HEK293 (cell line): ENCODE measurements at regions not wholly inside any gene's neighbourhood (a gene's known extent, or its start where the extent isn't known, plus 50 kb on each side); places are given as distances from the start of the nearest gene placed in this dataset.

ENCODE experiments used
- CTCF ChIA-PET: fragments of 350-600 bp; formaldehyde crosslinking; extraction: SDS; loops from one replicate; lab custom pipeline; 2021; ENCODE audit warnings: antibody characterized with exemption; lab: Yijun Ruan, JAX
- POLR2A ChIA-PET: fragments of 300-600 bp; formaldehyde crosslinking; extraction: SDS; loops from one replicate; lab custom pipeline; 2020; ENCODE audit warnings: antibody characterized with exemption, inconsistent platforms; lab: Yijun Ruan, JAX
- H3K27ac ChIP-seq: fragments of 200-500 bp; sonication (Bioruptor generic); 2 replicates; pipeline ENCODE4 v1.5.1; 2014; ENCODE audit warnings: low read depth, low read length, control low read depth, inconsistent platforms; ENCODE audit errors: extremely low read depth
- H3K36me3 ChIP-seq, 2 experiments: fragments of 200-500 bp in 1 of 2; sonication (Bioruptor generic) in 1 of 2; 1 replicate in 1 of 2; 2 replicates in 1 of 2; pipeline ENCODE4 v1.5.1; 2014 to 2017; ENCODE audit warnings: inconsistent platforms in 2 of 2, low read length in 2 of 2; ENCODE audit not compliant: control insufficient read depth in 2 of 2, insufficient read depth in 1 of 2
- H3K4me1 ChIP-seq: fragments of 200-500 bp; sonication (Bioruptor generic); 2 replicates; pipeline ENCODE4 v1.5.1; 2014; ENCODE audit warnings: mild to moderate bottlenecking, low read length, inconsistent platforms; ENCODE audit not compliant: control insufficient read depth, insufficient read depth
- H3K4me3 ChIP-seq: 2 replicates; pipeline ENCODE4 v1.5.1; 2011; ENCODE audit warnings: low read depth, mild to moderate bottlenecking, control low read depth, low read length, moderate library complexity
- H3K9me3 ChIP-seq: fragments of 200-500 bp; sonication (Bioruptor generic); 2 replicates; pipeline ENCODE4 v1.5.1; 2014; ENCODE audit warnings: low read depth, low read length, inconsistent platforms; ENCODE audit not compliant: control insufficient read depth, insufficient read depth
- ATF2 ChIP-seq: fragments of 450-650 bp; formaldehyde crosslinking; IDR thresholded peaks from 2 replicates; pipeline ENCODE4 v1.5.1; 2016; ENCODE audit warnings: missing biosample characterization, missing genetic modification characterization, low read depth
- FEZF1 ChIP-seq: fragments of 450-650 bp; formaldehyde crosslinking; IDR thresholded peaks from 2 replicates; pipeline ENCODE4 v1.5.1; 2016; ENCODE audit warnings: missing biosample characterization, missing genetic modification characterization
- GLIS1 ChIP-seq: fragments of 450-650 bp; formaldehyde crosslinking; IDR thresholded peaks from 2 replicates; pipeline ENCODE4 v1.5.1; 2016; ENCODE audit warnings: missing biosample characterization, missing genetic modification characterization
- HOXC10 ChIP-seq: sonication (generic); formaldehyde crosslinking; IDR thresholded peaks from 2 replicates; pipeline ENCODE4 v1.8.1; 2023; ENCODE audit warnings: mild to moderate bottlenecking, missing genetic modification reagents
- SCRT1 ChIP-seq: fragments of 450-650 bp; formaldehyde crosslinking; IDR thresholded peaks from 2 replicates; pipeline ENCODE4 v1.5.1; 2016; ENCODE audit warnings: missing biosample characterization, missing genetic modification characterization, borderline replicate concordance
- SP7 ChIP-seq: fragments of 450-650 bp; formaldehyde crosslinking; IDR thresholded peaks from 2 replicates; pipeline ENCODE4 v1.5.1; 2016; ENCODE audit warnings: missing biosample characterization, missing genetic modification characterization
- YY1 ChIP-seq: fragments of 450-650 bp; formaldehyde crosslinking; IDR thresholded peaks from 2 replicates; pipeline ENCODE4 v1.5.1; 2018; ENCODE audit warnings: missing biosample characterization, missing genetic modification characterization
- ZBTB17 ChIP-seq: fragments of 450-650 bp; formaldehyde crosslinking; IDR thresholded peaks from 2 replicates; pipeline ENCODE4 v1.5.1; 2016; ENCODE audit warnings: missing biosample characterization, missing genetic modification characterization
- ZBTB7A ChIP-seq: fragments of 450-650 bp; formaldehyde crosslinking; IDR thresholded peaks from 2 replicates; pipeline ENCODE4 v1.5.1; 2016; ENCODE audit warnings: low read depth, missing biosample characterization, missing genetic modification characterization
- ZEB2 ChIP-seq: fragments of 450-650 bp; formaldehyde crosslinking; IDR thresholded peaks from 2 replicates; pipeline ENCODE4 v1.5.1; 2016; ENCODE audit warnings: missing biosample characterization, missing genetic modification characterization
- ZNF140 ChIP-seq: fragments of 450-650 bp; formaldehyde crosslinking; IDR thresholded peaks from 2 replicates; pipeline ENCODE4 v1.5.1; 2016; ENCODE audit warnings: missing biosample characterization, missing genetic modification characterization
- ZNF174 ChIP-seq: fragments of 450-650 bp; formaldehyde crosslinking; IDR thresholded peaks from 2 replicates; pipeline ENCODE4 v1.5.0; 2017; ENCODE audit warnings: missing biosample characterization, mild to moderate bottlenecking, missing genetic modification characterization
- ZNF248 ChIP-seq: fragments of 450-650 bp; formaldehyde crosslinking; IDR thresholded peaks from 2 replicates; pipeline ENCODE4 v1.5.1; 2017; ENCODE audit warnings: missing biosample characterization, missing genetic modification characterization
- ZNF280C ChIP-seq: fragments of 450-650 bp; formaldehyde crosslinking; IDR thresholded peaks from 2 replicates; pipeline ENCODE4 v1.5.1; 2016; ENCODE audit warnings: missing biosample characterization, missing genetic modification characterization
- ZNF280D ChIP-seq: fragments of 450-650 bp; formaldehyde crosslinking; IDR thresholded peaks from 2 replicates; pipeline ENCODE4 v1.5.1; 2016; ENCODE audit warnings: missing biosample characterization, missing genetic modification characterization
- ZNF302 ChIP-seq: fragments of 450-650 bp; formaldehyde crosslinking; IDR thresholded peaks from 2 replicates; pipeline ENCODE4 v1.5.1; 2016; ENCODE audit warnings: missing biosample characterization, missing genetic modification characterization, low read depth
- ZNF311 ChIP-seq: fragments of 450-650 bp; formaldehyde crosslinking; IDR thresholded peaks from 2 replicates; pipeline ENCODE4 v1.5.1; 2017; ENCODE audit warnings: missing biosample characterization, missing genetic modification characterization, borderline replicate concordance
- ZNF433 ChIP-seq: fragments of 450-650 bp; formaldehyde crosslinking; IDR thresholded peaks from 2 replicates; pipeline ENCODE4 v1.5.1; 2016; ENCODE audit warnings: missing biosample characterization, missing genetic modification characterization, low read depth
- ZNF488 ChIP-seq: fragments of 450-650 bp; formaldehyde crosslinking; IDR thresholded peaks from 2 replicates; pipeline ENCODE4 v1.5.1; 2016; ENCODE audit warnings: missing biosample characterization, missing genetic modification characterization
- ZNF629 ChIP-seq: fragments of 450-650 bp; formaldehyde crosslinking; IDR thresholded peaks from 2 replicates; pipeline ENCODE4 v1.5.1; 2017; ENCODE audit warnings: missing biosample characterization, missing genetic modification characterization
- ZNF664 ChIP-seq: fragments of 450-650 bp; formaldehyde crosslinking; IDR thresholded peaks from 2 replicates; pipeline ENCODE4 v1.5.1; 2016; ENCODE audit warnings: missing biosample characterization, missing genetic modification characterization
- ZNF707 ChIP-seq: fragments of 450-650 bp; formaldehyde crosslinking; IDR thresholded peaks from 2 replicates; pipeline ENCODE4 v1.5.1; 2016; ENCODE audit warnings: missing biosample characterization, missing genetic modification characterization
- ZNF768 ChIP-seq: fragments of 450-650 bp; formaldehyde crosslinking; IDR thresholded peaks from 2 replicates; pipeline ENCODE4 v1.5.1; 2018; ENCODE audit warnings: missing biosample characterization, mild to moderate bottlenecking, missing genetic modification characterization
- ZNF792 ChIP-seq: fragments of 450-650 bp; formaldehyde crosslinking; IDR thresholded peaks from 2 replicates; pipeline ENCODE4 v1.5.1; 2016; ENCODE audit warnings: missing biosample characterization, missing genetic modification characterization
- ZSCAN30 ChIP-seq: fragments of 450-650 bp; IDR thresholded peaks from 2 replicates; pipeline ENCODE4 v1.5.1; 2018; ENCODE audit warnings: missing biosample characterization, mild to moderate bottlenecking, missing genetic modification characterization, moderate library complexity

GRCh38 chr15:98177966-98178592 is 217.6 kb downstream of the ARRDC4 start (continued):
- no peak for TF ChIP-seq ZNF488 (tag by site-specific recombination)
- TF ChIP-seq ATF2 (tag by site-specific recombination) = no peak
- no peak for TF ChIP-seq SCRT1 (tag by site-specific recombination)
- no peak for TF ChIP-seq ZNF174 (tag by site-specific recombination)
- peak; percentile 58; the same call in 1 of the 2 replicates for TF ChIP-seq ZBTB17 (tag by site-specific recombination)
- no peak for TF ChIP-seq ZNF433 (tag by site-specific recombination)
- TF ChIP-seq, all 188 proteins: peak for 8

GRCh38 chr15:98178861-98179260 is 218.4 kb downstream of the ARRDC4 start:
- CTCF ChIA-PET = interaction anchor here (0.6 to 5.8 kb wide), 33 partner anchors 8 to 989 kb away, joined by 3 to 53 read pairs (median 6); no protein-coding TSS in a partner anchor
- Histone ChIP-seq H3K4me3 (no peak overlapping the region), H3K4me1 (no peaks in the 10 kb centered on the region), H3K36me3 (no peaks in the 10 kb centered on the region), H3K9me3 (no peaks in the 10 kb centered on the region), H3K27ac (no peak overlapping the region)
- POLR2A ChIA-PET = no interaction called here
- no peak for TF ChIP-seq ZNF664 (tag by site-specific recombination)
- no peak for TF ChIP-seq FEZF1 (tag by site-specific recombination)
- TF ChIP-seq SCRT1 (tag by site-specific recombination) = no peak
- TF ChIP-seq ZEB2 (tag by site-specific recombination) = no peak
- TF ChIP-seq ZNF629 (tag by site-specific recombination) = no peak
- TF ChIP-seq ZNF302 (tag by site-specific recombination) = no peak
- no peak for TF ChIP-seq ZNF311

- no peaks in the 10 kb centered on the region for H3K36me3 ChIP-seq
- H3K4me3 ChIP-seq = no peak overlapping the region
- H3K27ac ChIP-seq = no peak overlapping the region
- H3K9me3 ChIP-seq = no peaks in the 10 kb centered on the region
- H3K4me1 ChIP-seq = no peaks in the 10 kb centered on the region
- CTCF ChIA-PET = interaction anchor here (1.5 to 1.9 kb wide), 2 partner anchors 9 to 105 kb away, joined by 4 to 12 read pairs; no protein-coding TSS in a partner anchor
- POLR2A ChIA-PET = no interaction called here
- no peak for TF ChIP-seq ZNF140 (tag by site-specific recombination)
- no peak for TF ChIP-seq YY1
- TF ChIP-seq ZNF280C (tag by site-specific recombination) = no peak
- no peak for TF ChIP-seq ZSCAN30 (tag by site-specific recombination)
- TF ChIP-seq ZNF174 (tag by site-specific recombination) = no peak
- TF ChIP-seq ZNF488 (tag by site-specific recombination) = no peak
- TF ChIP-seq ZNF792 = no peak
- TF ChIP-seq GLIS1 = no peak
- TF ChIP-seq ZNF280D (tag by site-specific recombination) = no peak
- no peak for TF ChIP-seq SP7
- TF ChIP-seq ZNF707 (tag by site-specific recombination) = no peak
- TF ChIP-seq HOXC10 (CRISPR knock-in tag) = no peak
- no peak for TF ChIP-seq ZNF768 (tag by site-specific recombination)
- no peak for TF ChIP-seq ZNF311
- TF ChIP-seq ZNF248 (tag by site-specific recombination) = no peak
- no peak for TF ChIP-seq ZBTB7A (tag by site-specific recombination)
These were observed 227.0 kb downstream of the ARRDC4 start for GRCh38 chr15:98187549-98187948.
